Loucy (cell line): ENCODE measurements at regions not wholly inside any gene's neighbourhood (a gene's known extent, or its start where the extent isn't known, plus 50 kb on each side); places are given as distances from the start of the nearest gene placed in this dataset.

Source experiments
- H2AFZ ChIP-seq: fragments of 200-600 bp; sonication (generic); 2 replicates; pipeline ENCODE4 v1.6.0; 2016; ENCODE audit warnings: antibody characterized with exemption, mild to moderate bottlenecking, low read length, moderate library complexity
- H3F3A ChIP-seq: fragments of 200-600 bp; 2 replicates; pipeline ENCODE4 v1.6.0; 2016; ENCODE audit warnings: antibody characterized with exemption, low read depth, mild to moderate bottlenecking
- H3K27me3 ChIP-seq: fragments of 200-600 bp; sonication (generic); 2 replicates; pipeline ENCODE4 v1.6.1; 2014; ENCODE audit warnings: low read length, mild to moderate bottlenecking; ENCODE audit not compliant: insufficient read depth, poor library complexity, severe bottlenecking
- H3K36me3 ChIP-seq: fragments of 200-600 bp; sonication (generic); 2 replicates; pipeline ENCODE4 v1.6.1; 2016; ENCODE audit warnings: low read length; ENCODE audit not compliant: insufficient read depth
- H3K4me1 ChIP-seq: fragments of 200-600 bp; sonication (generic); 2 replicates; pipeline ENCODE4 v1.5.1; 2014; ENCODE audit warnings: low read length, mild to moderate bottlenecking; ENCODE audit not compliant: insufficient read depth, poor library complexity, severe bottlenecking
- H3K4me2 ChIP-seq: fragments of 200-600 bp; sonication (generic); 2 replicates; pipeline ENCODE4 v1.6.0; 2014; ENCODE audit warnings: antibody characterized with exemption, low read length, low read depth, mild to moderate bottlenecking; ENCODE audit not compliant: poor library complexity, severe bottlenecking
- H3K4me3 ChIP-seq: fragments of 200-600 bp; sonication (generic); 2 replicates; pipeline ENCODE4 v1.5.1; 2014; ENCODE audit warnings: low read length, mild to moderate bottlenecking, mixed read lengths; ENCODE audit not compliant: poor library complexity, severe bottlenecking
- H3K79me2 ChIP-seq: fragments of 200-600 bp; sonication (generic); 2 replicates; pipeline ENCODE4 v1.6.1; 2014; ENCODE audit warnings: low read length; ENCODE audit not compliant: insufficient read depth
- H3K9ac ChIP-seq: fragments of 200-600 bp; sonication (generic); 2 replicates; pipeline ENCODE4 v1.6.0; 2014; ENCODE audit warnings: mild to moderate bottlenecking, low read depth, low read length, moderate library complexity; ENCODE audit not compliant: poor library complexity, severe bottlenecking
- H3K9me2 ChIP-seq: fragments of 200-600 bp; sonication (generic); replicated peaks from 2 replicates; pipeline ENCODE4 v1.6.1; 2016; ENCODE audit warnings: low read depth, low read length, mixed read lengths
- H3K9me3 ChIP-seq: fragments of 200-600 bp; sonication (generic); 2 replicates; pipeline ENCODE4 v1.6.1; 2014; ENCODE audit warnings: mild to moderate bottlenecking, antibody characterized with exemption, low read length, low read depth; ENCODE audit not compliant: insufficient read depth
- H4K20me1 ChIP-seq: fragments of 200-600 bp; sonication (generic); 2 replicates; pipeline ENCODE4 v1.6.0; 2014; ENCODE audit warnings: antibody characterized with exemption, low read length, mild to moderate bottlenecking; ENCODE audit not compliant: insufficient read depth, poor library complexity, severe bottlenecking
- EZH2phosphoT487 ChIP-seq: fragments of 200-600 bp; IDR thresholded peaks from 2 replicates; pipeline ENCODE4 v1.6.1; 2018; ENCODE audit warnings: antibody characterized with exemption, mild to moderate bottlenecking, moderate library complexity, borderline replicate concordance
- TF ChIP-seq, protein P1 (sequence below): fragments of 200-600 bp; sonication (generic); conservative IDR thresholded peaks from 2 replicates; pipeline ENCODE4 v1.5.1; 2014; ENCODE audit warnings: mild to moderate bottlenecking, antibody characterized with exemption, low read length

DNA sequence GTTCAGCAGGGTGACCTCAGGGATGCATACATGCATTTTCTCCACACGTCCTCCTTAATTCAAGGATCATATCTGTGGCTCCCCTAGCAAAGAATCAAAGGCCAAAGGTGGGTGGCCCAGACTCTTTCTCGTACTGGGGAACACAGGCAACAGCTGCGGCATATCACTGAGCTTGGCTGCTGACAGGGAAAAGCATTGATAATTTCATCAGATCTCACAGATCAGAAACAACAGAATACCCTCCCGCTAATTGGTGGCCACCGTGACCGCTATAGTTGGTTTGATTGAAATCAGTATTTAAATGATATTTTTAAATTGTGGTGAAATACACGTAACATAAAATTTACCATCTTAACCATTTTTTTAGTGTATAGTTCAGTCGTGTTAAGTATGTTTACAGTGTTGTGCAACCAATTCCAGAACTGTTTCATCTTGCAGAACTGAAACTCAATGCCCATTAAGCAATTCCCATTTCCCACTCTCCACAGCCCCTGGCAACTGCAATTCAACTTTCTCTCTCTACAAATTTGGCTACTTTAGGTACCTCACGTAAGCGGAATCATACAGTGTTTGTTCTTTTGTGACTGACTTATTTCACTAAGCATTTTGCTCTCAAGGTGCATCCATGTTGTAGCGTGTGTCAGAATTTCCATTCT, 74.7 kb upstream of the TMEM170B start:
- Histone ChIP-seq H3K79me2 (no peaks in the 10 kb centered on the region), H3K9me2 (no peaks in the 10 kb centered on the region), H3F3A (peaks cover 9% of the 10 kb centered on the region; the same call in 1 of the 2 replicates), H3K9me3 (no peaks in the 10 kb centered on the region), H3K4me2 (no peak overlapping the region), H3K27me3 (no peaks in the 10 kb centered on the region), H3K9ac (no peak overlapping the region), H4K20me1 (no peaks in the 10 kb centered on the region), H3K4me1 (peaks cover 26% of the 10 kb centered on the region), H2AFZ (no peak overlapping the region), H3K36me3 (no peaks in the 10 kb centered on the region), H3K4me3 (no peak overlapping the region)
- TF ChIP-seq EZH2phosphoT487, result no peak
- TF ChIP-seq, protein P1, sequence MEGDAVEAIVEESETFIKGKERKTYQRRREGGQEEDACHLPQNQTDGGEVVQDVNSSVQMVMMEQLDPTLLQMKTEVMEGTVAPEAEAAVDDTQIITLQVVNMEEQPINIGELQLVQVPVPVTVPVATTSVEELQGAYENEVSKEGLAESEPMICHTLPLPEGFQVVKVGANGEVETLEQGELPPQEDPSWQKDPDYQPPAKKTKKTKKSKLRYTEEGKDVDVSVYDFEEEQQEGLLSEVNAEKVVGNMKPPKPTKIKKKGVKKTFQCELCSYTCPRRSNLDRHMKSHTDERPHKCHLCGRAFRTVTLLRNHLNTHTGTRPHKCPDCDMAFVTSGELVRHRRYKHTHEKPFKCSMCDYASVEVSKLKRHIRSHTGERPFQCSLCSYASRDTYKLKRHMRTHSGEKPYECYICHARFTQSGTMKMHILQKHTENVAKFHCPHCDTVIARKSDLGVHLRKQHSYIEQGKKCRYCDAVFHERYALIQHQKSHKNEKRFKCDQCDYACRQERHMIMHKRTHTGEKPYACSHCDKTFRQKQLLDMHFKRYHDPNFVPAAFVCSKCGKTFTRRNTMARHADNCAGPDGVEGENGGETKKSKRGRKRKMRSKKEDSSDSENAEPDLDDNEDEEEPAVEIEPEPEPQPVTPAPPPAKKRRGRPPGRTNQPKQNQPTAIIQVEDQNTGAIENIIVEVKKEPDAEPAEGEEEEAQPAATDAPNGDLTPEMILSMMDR, result no peak

DNA sequence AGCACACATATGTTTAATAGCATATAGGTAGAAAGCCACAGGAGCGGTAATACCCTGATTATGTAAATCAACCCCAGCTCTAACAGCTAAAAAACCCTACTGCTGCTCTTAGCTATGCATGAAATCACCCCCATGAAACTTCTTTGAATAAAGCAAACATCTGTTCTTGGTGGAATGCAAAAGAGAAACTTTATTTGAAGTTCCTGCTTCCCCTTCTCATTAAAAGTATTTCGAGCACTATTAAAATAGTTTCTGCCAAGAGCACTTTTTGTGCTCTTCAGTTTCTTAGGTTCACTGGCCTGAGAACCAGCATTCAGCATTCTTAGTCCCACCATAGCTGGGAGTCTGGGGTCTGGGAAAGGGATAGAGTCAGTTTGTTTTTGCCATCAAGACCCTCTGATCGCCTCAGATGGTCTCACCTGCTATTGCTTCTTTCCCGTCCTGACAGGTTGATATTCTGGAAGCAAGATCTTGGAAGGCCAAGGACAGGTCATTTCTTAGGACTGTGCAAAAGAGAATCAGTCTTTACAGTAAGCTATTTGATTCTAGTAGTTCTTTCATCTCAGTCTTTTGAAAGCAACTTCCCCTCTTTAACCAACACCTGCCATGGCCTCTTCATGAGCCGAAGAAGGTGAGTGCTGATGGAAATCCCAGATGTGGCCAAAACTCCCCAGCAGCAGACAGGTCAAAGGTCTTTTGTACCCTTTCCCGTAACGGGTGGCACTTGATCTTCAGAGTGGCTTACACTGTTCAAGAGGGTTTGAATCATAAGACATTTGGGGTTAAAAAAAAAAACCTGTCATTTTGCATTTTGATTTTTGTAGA, 76.5 kb upstream of the TMEM170B start:
- Histone ChIP-seq H3K4me3 (no peak overlapping the region), H3K9ac (no peak overlapping the region), H3K27me3 (no peaks in the 10 kb centered on the region), H3K9me2 (no peaks in the 10 kb centered on the region), H3K4me1 (peaks cover 26% of the 10 kb centered on the region), H3K9me3 (no peaks in the 10 kb centered on the region), H3K4me2 (peak overlapping the region; percentile 49), H3K36me3 (no peaks in the 10 kb centered on the region), H3K79me2 (no peaks in the 10 kb centered on the region), H3F3A (peaks cover 9% of the 10 kb centered on the region; the same call in 1 of the 2 replicates), H4K20me1 (no peaks in the 10 kb centered on the region), H2AFZ (no peak overlapping the region)
- TF ChIP-seq EZH2phosphoT487, result no peak
- TF ChIP-seq, protein P1, result no peak

DNA sequence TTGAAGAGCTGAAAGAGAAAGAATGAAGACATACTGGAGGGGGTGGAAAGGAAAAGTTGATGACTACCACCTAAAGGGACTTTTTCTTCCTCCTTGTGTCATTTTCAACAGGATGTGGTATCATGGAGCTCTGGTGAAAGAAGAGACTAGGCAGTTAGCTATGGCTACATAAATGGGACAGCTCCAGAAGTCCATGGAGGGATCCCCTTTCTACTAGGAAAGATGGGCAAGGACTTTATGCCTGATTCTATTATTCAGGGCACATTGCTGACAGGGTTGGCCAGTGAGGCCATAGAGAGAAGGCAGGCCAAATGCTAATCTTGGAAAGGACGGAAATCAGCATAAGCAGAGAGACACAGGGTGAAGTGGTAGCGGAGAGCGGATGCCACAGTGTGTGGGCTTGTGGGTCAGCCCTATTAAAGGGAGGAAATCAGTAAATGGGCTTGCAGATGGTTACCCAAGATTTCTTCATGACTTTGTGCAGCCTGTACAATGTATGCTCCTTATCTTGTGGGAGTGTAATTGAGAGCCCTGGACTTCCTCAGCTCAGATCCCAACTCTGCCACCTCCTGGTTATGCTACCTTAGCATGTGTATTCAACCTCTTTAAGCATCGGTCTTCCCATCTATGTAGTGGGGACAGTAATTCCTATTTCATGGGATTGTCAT, 77.4 kb upstream of the TMEM170B start:
- no peak overlapping the region for H3K9ac ChIP-seq
- no peaks in the 10 kb centered on the region for H4K20me1 ChIP-seq
- no peaks in the 10 kb centered on the region for H3K27me3 ChIP-seq
- H3F3A ChIP-seq, result peaks cover 9% of the 10 kb centered on the region; the same call in 1 of the 2 replicates
- no peak for TF ChIP-seq EZH2phosphoT487
- TF ChIP-seq, protein P1, result peak; percentile 47
- H2AFZ ChIP-seq, result no peak overlapping the region
- H3K36me3 ChIP-seq, result no peaks in the 10 kb centered on the region
- H3K79me2 ChIP-seq, result no peaks in the 10 kb centered on the region
- no peaks in the 10 kb centered on the region for H3K9me2 ChIP-seq
- H3K4me3 ChIP-seq, result peak overlapping the region; percentile 0
- H3K4me1 ChIP-seq, result peaks cover 26% of the 10 kb centered on the region
- peak overlapping the region; percentile 49 for H3K4me2 ChIP-seq
- H3K9me3 ChIP-seq, result no peaks in the 10 kb centered on the region
